ENCODE measurements at regions not wholly inside any gene's neighbourhood (a gene's known extent, or its start where the extent isn't known, plus 50 kb on each side); places are given as distances from the start of the nearest gene placed in this dataset.
A peak's percentile ranks its signal among the peaks of the same experiment; 100 is the strongest.

- DNase-seq, result no peak
Measured at GRCh38 chr3:157573780-157574378, 70.7 kb upstream of the VEPH1 start.

GRCh38 chr3:157573281-157573680, 70.1 kb upstream of the VEPH1 start:
- no peak for DNase-seq

- DNase-seq, result peak; percentile 82
Measured at GRCh38 chr3:157572559-157573270, 69.5 kb upstream of the VEPH1 start.

- DNase-seq, result no peak
Measured at GRCh38 chr3:157566596-157566995, 63.4 kb upstream of the VEPH1 start.

GRCh38 chr3:157559401-157559800, 56.2 kb upstream of the VEPH1 start:
- DNase-seq, result no peak

Measured in COR-L47 (cell line).